ENCODE measurements at regions not wholly inside any gene's neighbourhood (a gene's known extent, or its start where the extent isn't known, plus 50 kb on each side); places are given as distances from the start of the nearest gene placed in this dataset.

DNA sequence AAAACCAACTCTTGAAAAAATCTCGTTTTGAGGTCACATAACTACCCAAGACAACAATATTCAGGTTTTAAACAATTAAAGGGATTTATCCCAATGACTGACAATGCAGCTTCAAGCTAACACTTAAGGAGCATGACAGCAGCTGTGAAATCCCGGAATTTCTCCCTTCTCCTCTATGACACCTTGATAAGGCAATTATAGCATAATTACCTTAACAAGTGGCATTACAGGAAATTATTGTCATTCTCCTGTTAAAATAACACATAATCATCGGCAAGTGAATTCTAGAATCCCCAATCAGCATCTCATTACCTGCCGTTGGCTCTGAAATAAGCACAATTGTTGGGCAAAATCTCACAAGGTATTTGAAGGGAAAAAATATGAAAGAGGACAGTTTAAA, 417.0 kb upstream of the PFKP start:
- no peak for DNase-seq (ENCODE audit: low spot score)
- no peak for ATAC-seq
- Mint-ChIP-seq H3K4me3 (no peak overlapping the region), H3K4me1 (peaks cover 4% of the 10 kb centered on the region; the same call in 1 of the 2 replicates), H3K27ac (no peak overlapping the region), H3K27me3 (ENCODE audit: low read depth) (no peaks in the 10 kb centered on the region), H3K36me3 (no peaks in the 10 kb centered on the region), H3K9me3 (peaks cover 10% of the 10 kb centered on the region)
- TF ChIP-seq, protein P1, sequence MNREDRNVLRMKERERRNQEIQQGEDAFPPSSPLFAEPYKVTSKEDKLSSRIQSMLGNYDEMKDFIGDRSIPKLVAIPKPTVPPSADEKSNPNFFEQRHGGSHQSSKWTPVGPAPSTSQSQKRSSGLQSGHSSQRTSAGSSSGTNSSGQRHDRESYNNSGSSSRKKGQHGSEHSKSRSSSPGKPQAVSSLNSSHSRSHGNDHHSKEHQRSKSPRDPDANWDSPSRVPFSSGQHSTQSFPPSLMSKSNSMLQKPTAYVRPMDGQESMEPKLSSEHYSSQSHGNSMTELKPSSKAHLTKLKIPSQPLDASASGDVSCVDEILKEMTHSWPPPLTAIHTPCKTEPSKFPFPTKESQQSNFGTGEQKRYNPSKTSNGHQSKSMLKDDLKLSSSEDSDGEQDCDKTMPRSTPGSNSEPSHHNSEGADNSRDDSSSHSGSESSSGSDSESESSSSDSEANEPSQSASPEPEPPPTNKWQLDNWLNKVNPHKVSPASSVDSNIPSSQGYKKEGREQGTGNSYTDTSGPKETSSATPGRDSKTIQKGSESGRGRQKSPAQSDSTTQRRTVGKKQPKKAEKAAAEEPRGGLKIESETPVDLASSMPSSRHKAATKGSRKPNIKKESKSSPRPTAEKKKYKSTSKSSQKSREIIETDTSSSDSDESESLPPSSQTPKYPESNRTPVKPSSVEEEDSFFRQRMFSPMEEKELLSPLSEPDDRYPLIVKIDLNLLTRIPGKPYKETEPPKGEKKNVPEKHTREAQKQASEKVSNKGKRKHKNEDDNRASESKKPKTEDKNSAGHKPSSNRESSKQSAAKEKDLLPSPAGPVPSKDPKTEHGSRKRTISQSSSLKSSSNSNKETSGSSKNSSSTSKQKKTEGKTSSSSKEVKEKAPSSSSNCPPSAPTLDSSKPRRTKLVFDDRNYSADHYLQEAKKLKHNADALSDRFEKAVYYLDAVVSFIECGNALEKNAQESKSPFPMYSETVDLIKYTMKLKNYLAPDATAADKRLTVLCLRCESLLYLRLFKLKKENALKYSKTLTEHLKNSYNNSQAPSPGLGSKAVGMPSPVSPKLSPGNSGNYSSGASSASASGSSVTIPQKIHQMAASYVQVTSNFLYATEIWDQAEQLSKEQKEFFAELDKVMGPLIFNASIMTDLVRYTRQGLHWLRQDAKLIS (CRISPR knock-in tag; IDR thresholded peaks at IDR 0.05; ENCODE audit: borderline replicate concordance): no peak
- TF ChIP-seq TEAD1 (CRISPR knock-in tag; IDR thresholded peaks at IDR 0.05): no peak
- TF ChIP-seq ELF4 (CRISPR knock-in tag; IDR thresholded peaks at IDR 0.05; ENCODE audit: low read depth): no peak
- TF ChIP-seq, protein P2, sequence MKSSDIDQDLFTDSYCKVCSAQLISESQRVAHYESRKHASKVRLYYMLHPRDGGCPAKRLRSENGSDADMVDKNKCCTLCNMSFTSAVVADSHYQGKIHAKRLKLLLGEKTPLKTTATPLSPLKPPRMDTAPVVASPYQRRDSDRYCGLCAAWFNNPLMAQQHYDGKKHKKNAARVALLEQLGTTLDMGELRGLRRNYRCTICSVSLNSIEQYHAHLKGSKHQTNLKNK (CRISPR knock-in tag; IDR thresholded peaks at IDR 0.05): no peak
- no peak for TF ChIP-seq SOX15 (CRISPR knock-in tag; IDR thresholded peaks at IDR 0.05)
- TF ChIP-seq, protein P3, sequence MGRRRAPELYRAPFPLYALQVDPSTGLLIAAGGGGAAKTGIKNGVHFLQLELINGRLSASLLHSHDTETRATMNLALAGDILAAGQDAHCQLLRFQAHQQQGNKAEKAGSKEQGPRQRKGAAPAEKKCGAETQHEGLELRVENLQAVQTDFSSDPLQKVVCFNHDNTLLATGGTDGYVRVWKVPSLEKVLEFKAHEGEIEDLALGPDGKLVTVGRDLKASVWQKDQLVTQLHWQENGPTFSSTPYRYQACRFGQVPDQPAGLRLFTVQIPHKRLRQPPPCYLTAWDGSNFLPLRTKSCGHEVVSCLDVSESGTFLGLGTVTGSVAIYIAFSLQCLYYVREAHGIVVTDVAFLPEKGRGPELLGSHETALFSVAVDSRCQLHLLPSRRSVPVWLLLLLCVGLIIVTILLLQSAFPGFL (CRISPR knock-in tag; IDR thresholded peaks at IDR 0.05; ENCODE audit: borderline replicate concordance): no peak
- TF ChIP-seq, protein P4, sequence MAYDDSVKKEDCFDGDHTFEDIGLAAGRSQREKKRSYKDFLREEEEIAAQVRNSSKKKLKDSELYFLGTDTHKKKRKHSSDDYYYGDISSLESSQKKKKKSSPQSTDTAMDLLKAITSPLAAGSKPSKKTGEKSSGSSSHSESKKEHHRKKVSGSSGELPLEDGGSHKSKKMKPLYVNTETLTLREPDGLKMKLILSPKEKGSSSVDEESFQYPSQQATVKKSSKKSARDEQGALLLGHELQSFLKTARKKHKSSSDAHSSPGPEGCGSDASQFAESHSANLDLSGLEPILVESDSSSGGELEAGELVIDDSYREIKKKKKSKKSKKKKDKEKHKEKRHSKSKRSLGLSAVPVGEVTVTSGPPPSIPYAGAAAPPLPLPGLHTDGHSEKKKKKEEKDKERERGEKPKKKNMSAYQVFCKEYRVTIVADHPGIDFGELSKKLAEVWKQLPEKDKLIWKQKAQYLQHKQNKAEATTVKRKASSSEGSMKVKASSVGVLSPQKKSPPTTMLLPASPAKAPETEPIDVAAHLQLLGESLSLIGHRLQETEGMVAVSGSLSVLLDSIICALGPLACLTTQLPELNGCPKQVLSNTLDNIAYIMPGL (CRISPR knock-in tag; IDR thresholded peaks at IDR 0.05): no peak
- TF ChIP-seq, protein P5, sequence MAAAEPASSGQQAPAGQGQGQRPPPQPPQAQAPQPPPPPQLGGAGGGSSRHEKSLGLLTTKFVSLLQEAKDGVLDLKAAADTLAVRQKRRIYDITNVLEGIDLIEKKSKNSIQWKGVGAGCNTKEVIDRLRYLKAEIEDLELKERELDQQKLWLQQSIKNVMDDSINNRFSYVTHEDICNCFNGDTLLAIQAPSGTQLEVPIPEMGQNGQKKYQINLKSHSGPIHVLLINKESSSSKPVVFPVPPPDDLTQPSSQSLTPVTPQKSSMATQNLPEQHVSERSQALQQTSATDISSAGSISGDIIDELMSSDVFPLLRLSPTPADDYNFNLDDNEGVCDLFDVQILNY (CRISPR knock-in tag; IDR thresholded peaks at IDR 0.05): no peak
- TF ChIP-seq, protein P6, sequence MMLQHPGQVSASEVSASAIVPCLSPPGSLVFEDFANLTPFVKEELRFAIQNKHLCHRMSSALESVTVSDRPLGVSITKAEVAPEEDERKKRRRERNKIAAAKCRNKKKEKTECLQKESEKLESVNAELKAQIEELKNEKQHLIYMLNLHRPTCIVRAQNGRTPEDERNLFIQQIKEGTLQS (CRISPR knock-in tag; conservative IDR thresholded peaks at IDR 0.05): no peak
- no peak for TF ChIP-seq NFATC4 (CRISPR knock-in tag; IDR thresholded peaks at IDR 0.05)
- no peak for TF ChIP-seq CREM (CRISPR knock-in tag; IDR thresholded peaks at IDR 0.05)
- TF ChIP-seq, protein P7, sequence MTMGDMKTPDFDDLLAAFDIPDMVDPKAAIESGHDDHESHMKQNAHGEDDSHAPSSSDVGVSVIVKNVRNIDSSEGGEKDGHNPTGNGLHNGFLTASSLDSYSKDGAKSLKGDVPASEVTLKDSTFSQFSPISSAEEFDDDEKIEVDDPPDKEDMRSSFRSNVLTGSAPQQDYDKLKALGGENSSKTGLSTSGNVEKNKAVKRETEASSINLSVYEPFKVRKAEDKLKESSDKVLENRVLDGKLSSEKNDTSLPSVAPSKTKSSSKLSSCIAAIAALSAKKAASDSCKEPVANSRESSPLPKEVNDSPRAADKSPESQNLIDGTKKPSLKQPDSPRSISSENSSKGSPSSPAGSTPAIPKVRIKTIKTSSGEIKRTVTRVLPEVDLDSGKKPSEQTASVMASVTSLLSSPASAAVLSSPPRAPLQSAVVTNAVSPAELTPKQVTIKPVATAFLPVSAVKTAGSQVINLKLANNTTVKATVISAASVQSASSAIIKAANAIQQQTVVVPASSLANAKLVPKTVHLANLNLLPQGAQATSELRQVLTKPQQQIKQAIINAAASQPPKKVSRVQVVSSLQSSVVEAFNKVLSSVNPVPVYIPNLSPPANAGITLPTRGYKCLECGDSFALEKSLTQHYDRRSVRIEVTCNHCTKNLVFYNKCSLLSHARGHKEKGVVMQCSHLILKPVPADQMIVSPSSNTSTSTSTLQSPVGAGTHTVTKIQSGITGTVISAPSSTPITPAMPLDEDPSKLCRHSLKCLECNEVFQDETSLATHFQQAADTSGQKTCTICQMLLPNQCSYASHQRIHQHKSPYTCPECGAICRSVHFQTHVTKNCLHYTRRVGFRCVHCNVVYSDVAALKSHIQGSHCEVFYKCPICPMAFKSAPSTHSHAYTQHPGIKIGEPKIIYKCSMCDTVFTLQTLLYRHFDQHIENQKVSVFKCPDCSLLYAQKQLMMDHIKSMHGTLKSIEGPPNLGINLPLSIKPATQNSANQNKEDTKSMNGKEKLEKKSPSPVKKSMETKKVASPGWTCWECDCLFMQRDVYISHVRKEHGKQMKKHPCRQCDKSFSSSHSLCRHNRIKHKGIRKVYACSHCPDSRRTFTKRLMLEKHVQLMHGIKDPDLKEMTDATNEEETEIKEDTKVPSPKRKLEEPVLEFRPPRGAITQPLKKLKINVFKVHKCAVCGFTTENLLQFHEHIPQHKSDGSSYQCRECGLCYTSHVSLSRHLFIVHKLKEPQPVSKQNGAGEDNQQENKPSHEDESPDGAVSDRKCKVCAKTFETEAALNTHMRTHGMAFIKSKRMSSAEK (CRISPR knock-in tag; IDR thresholded peaks at IDR 0.05; ENCODE audit: borderline replicate concordance): no peak
- ChIA-PET CTCF (no interaction called here), POLR2A (no interaction called here)
